ENCODE measurements at regions not wholly inside any gene's neighbourhood (a gene's known extent, or its start where the extent isn't known, plus 50 kb on each side); places are given as distances from the start of the nearest gene placed in this dataset.

- DNase-seq: no peak
These were observed 1662.6 kb upstream of the MIR17HG start for GRCh38 chr13:89684896-89685295.

DNA sequence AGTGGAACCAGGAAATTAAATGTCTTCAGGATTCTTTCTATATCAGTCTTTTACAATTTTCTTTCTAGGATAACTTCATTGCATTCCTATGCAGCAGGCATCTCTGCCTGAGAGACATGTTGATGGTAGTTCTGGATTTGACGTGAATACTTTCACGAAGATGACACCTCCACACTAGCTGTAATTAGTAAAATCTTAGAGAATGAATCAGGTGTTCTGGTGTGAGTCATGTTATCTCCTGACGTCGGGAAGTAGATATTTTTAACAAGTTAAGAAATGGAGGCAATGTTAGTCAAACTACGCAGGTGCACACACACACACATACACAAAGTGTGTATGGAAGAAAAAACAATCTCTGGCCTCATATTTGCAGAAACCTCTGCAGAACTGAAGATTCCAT, 1661.3 kb upstream of the MIR17HG start:
- DNase-seq: no peak

DNA sequence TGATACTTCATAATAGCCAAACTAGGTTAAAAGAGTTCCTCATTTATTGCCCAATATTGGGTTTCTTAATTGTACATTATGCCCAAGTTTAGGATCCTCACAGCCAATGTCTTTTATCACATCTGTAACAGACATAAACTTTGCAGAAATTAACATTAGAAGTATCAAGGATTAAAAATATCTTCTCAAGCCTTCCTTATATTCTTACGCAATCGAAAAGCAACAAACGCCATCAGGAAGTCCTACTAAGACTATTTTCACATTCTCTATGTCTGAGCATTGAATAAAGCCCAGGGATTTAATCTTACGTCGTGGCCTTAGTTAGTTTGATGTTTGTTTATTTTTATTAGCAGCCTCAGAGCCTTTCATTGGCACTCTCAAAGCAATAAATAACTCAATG, 1660.4 kb upstream of the MIR17HG start:
- no peak for DNase-seq

DNA sequence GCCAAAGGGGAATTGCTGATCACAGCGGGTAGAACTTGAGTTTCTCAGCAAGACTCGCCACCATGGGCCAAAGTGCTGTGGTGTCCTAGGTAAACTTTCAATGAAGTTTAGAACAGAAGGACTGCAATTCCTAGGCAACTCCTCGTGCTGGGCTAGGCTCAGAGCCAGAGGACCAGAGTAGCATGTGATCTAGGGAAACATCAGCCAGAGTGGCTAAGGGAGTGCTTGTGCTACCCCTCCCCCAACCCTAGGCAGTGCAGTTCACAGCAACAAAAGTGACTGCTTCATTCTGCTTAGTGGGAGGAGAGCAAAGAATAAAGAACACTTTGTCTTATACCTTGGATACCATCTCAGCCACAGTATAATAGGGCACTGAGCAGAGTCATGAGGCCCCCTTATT, 1658.6 kb upstream of the MIR17HG start:
- no peak for DNase-seq

- no peak for DNase-seq
These were observed 1653.0 kb upstream of the MIR17HG start for GRCh38 chr13:89694451-89694850.

DNA sequence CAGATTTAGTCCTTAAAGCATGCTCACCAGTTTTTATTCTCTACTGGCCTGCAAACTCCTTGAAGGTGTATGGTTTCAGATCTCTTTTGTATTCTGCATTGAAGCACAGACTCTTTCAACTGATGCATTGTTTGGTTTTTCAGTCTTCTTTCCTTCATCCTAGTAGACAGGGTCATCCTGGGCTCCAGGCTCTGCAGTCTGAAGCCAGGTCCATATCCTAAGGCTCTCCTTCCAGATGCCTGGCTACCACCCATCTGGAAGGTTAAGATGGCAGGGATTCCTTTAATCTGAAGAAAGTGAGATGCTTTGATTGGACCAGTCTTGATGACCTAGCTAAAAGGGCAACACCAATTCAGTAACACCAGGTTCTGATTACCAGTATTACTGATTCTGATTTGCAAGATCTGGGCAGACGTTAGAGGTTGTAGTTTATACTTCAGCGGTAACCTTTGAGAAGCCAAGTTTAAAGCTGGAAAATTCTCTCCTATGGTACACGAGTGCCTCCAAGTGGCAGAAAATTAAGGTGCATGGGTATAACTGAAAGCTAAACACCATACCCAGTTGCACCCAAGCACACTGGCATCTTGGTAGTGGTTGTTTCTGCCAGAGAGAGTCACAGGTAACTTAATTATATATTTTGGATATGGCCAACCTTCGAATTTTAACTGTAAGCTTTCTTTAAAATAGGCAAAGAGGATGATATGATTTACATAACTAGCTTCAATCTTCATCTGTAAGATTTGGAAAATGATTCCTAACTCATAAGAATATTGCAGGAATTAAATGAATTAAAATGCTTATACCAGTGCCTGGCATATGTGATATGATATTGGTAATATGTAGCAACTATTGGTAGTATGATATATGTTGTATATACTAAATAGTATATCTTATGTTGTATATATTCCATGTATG, 1651.9 kb upstream of the MIR17HG start:
- peak; percentile 24 for DNase-seq

GRCh38 chr13:89701913-89702312, 1645.6 kb upstream of the MIR17HG start:
- no peak for DNase-seq

GRCh38 chr13:89704040-89704439, 1643.4 kb upstream of the MIR17HG start:
- DNase-seq: no peak

DNA sequence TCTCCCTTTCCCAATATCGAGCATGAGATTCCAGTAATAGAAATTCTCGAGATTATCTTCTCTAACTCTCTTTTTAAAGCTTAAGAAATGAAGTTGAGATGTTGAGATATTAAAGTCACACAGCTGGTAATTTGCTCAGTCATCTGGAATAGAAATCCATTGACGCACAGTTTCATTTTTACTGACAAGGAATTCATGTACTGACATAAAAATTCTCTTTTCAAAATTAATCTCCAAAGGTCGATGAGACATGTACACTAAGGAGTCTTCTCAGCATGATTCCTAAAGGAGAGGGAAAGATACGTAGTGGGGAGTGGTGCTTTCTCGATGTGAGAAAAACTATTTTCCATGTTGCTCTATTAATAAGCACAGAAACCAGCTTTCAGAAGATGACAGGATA, 1639.5 kb upstream of the MIR17HG start:
- no peak for DNase-seq

- no peak for DNase-seq
These were observed 1626.3 kb upstream of the MIR17HG start for GRCh38 chr13:89721216-89721615.

GRCh38 chr13:89726690-89727435, 1620.6 kb upstream of the MIR17HG start:
- peak; percentile 79 for DNase-seq

DNA sequence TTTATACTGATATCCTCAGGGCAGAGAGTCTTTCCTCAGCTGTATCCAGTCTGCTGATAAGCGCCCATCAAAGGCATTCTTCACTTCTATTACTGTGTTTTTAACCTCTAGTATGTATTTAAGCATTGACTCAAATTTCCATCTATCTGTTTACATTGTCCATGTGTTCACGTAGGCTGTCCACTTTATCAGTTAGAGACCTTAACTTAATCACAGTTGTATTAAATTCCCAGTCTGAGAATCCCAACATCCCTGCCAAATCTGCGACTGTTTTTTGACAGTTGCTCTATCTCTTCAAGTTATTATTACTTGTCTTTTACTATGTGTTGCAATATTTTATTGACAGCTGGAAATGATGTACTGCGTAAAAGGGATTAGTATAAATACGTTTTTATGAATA, 1613.7 kb upstream of the MIR17HG start:
- DNase-seq: no peak

GRCh38 chr13:89737051-89737450, 1610.4 kb upstream of the MIR17HG start:
- DNase-seq: no peak

DNA sequence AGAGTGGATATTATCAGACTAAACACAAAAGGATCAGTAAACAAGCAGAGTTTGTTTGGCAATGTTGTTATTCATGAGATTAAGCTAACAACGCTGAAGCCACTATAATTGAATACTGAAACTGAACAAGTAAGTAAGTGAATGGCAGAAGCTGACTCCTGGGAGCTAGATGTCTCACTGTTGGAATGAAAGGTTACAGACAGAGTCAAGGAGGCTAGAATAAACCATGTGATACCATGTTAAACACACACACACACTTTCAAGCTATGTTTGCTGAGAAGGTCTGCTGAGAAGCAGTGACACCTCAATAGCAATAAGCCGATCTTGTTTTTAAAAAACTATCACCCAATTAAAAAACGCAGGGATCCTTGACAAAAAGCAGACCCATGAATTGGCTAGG, 1609.4 kb upstream of the MIR17HG start:
- no peak for DNase-seq

DNA sequence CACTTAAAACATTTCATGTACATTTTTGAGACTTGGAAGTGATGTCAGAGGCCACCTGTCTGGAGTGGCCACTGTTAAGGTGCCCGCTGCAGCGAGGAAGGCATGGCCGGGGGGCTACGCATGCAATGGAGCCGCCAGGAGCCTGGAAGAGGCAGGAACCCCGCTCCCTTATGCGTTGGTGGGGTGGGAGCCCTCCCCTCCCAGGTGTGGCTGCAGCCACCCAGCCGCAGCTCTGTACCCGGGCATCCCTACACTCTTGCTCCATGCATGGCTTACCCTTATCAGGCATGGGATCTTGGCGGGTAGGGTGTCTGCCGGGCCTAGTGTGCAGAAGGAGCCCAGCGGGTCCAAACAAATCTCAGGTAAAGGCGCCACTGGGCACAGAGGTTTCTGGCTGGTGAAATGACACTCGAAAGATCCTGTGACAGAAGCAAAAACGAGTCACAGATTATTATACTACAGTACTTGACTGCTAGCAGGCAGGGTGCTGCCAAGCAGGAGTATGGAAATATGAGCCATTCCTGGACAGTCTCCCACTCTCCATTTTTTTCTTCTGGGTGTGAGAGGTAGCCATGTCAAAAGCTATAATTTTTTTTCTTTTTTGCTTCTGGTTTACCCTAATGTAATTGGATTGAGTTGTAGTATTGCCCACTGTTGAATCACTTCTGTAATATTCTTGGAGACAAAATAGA, 1606.3 kb upstream of the MIR17HG start:
- DNase-seq: no peak

GRCh38 chr13:89746554-89746953, 1600.9 kb upstream of the MIR17HG start:
- no peak for DNase-seq

GRCh38 chr13:89748716-89749115, 1598.8 kb upstream of the MIR17HG start:
- peak; percentile 70 for DNase-seq

- DNase-seq: no peak
These were observed 1597.6 kb upstream of the MIR17HG start for GRCh38 chr13:89749888-89750287.

DNA sequence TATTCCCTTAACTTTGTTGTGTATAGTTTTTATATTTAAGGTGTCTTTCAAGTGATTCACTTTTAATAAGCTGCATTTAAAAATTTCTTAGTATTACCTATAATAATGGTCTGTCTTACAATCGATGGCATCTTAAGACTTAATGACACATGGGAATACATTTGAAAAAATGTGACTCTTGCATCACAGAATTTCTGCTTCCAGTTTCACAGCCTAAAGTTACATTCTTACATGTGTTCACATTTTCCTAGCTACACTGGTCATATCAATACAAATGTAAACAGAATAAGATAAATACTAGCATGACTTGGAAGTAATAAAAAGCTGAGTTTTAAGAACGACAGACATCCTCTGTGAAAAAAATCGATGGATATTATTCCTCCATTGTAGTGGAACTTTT, 1597.1 kb upstream of the MIR17HG start:
- no peak for DNase-seq

DNA sequence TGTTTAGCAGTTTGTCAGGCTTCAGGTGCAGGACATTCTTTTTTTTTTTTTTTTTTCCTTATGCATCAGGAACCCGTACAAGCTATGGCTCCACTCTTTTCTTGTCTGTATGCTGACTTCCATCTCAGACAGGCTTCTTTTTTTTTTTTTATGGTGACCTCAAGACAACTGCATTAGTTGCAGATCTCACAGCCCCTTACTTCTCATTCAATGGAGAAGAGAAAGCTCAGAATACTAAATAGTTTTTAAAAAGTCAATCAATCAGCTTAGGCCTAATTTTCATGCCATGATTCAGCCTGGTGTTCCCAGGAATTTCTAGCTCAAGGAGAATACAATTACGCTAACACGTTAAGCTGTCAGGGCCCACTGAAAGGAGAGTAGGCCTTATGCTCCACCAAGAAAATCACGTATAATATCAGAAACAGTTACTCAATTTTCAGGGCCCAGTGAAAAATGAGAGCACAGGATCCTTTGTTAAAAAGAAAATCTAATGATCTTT, 1596.0 kb upstream of the MIR17HG start:
- no peak for DNase-seq

GRCh38 chr13:89752394-89752793, 1595.1 kb upstream of the MIR17HG start:
- DNase-seq: no peak

DNA sequence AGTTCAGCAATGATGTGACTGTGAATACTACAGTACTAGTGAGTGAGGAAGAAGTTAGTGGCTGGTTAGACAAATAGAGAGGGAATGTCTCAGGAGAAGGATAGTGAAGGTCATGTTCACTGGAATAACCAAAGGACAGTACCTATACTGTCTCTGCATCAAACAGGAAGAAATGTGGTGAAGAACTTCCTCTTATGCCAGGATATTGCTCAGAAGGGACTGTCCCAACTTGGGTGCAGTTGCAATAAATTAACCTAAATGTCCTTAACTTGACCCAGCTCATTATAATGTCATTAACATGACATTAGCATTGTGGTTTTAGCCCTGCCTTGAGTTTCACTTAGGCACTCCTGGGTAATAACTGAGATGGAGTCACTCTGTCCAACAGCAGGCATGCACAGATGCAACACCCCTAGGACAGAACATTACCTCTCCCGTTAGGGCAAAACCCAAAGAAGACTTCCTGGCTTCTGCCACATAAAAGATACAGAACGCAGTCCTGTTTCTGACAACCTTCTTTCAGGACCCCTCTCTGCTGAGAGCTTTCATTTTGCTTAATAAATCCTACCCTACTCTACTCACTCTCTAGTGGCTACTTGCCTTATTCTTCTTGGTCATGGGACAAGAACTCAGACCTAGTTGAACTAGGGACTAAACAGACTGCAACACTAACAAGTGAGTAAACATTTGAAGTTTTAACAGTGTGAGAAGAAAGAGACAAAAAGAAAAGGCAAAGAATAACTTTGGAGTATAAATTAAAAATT, 1591.6 kb upstream of the MIR17HG start:
- no peak for DNase-seq

- DNase-seq: peak; percentile 24
These were observed 1584.5 kb upstream of the MIR17HG start for GRCh38 chr13:89763005-89763404.
